ENCODE measurements at regions not wholly inside any gene's neighbourhood (a gene's known extent, or its start where the extent isn't known, plus 50 kb on each side); places are given as distances from the start of the nearest gene placed in this dataset.

GRCh38 chr7:27462575-27463270 lies 200.0 kb downstream of the HIBADH start:
- Histone ChIP-seq H3K4me1 (peaks cover 0 to 5% (median 0%) of the 10 kb centered on the region in 9 donors), H3K27me3 (peaks cover 0 to 40% (median 13%) of the 10 kb centered on the region in 7 donors), H3K4me3 (peak overlapping the region in 1 of 10 donors; percentile 8), H3K27ac (peak overlapping the region in 2 of 10 donors; percentile 5 to 27), H3K9me3 (no peaks in the 10 kb centered on the region), H3K36me3 (no peaks in the 10 kb centered on the region)
- peak in 7 of 8 donors; percentile 56 to 82 (median 68) for ATAC-seq
- DNase-seq = peak in 1 of 2 donors; percentile 18
- intact Hi-C loops (cut with DNase I) = no loop called here
- TF ChIP-seq, protein P1, sequence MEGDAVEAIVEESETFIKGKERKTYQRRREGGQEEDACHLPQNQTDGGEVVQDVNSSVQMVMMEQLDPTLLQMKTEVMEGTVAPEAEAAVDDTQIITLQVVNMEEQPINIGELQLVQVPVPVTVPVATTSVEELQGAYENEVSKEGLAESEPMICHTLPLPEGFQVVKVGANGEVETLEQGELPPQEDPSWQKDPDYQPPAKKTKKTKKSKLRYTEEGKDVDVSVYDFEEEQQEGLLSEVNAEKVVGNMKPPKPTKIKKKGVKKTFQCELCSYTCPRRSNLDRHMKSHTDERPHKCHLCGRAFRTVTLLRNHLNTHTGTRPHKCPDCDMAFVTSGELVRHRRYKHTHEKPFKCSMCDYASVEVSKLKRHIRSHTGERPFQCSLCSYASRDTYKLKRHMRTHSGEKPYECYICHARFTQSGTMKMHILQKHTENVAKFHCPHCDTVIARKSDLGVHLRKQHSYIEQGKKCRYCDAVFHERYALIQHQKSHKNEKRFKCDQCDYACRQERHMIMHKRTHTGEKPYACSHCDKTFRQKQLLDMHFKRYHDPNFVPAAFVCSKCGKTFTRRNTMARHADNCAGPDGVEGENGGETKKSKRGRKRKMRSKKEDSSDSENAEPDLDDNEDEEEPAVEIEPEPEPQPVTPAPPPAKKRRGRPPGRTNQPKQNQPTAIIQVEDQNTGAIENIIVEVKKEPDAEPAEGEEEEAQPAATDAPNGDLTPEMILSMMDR (IDR thresholded peaks at IDR 0.05) = no peak
- 44 to 49% methylated on average over 8 of the region's 8 CpGs for WGBS, 2 donors

DNA sequence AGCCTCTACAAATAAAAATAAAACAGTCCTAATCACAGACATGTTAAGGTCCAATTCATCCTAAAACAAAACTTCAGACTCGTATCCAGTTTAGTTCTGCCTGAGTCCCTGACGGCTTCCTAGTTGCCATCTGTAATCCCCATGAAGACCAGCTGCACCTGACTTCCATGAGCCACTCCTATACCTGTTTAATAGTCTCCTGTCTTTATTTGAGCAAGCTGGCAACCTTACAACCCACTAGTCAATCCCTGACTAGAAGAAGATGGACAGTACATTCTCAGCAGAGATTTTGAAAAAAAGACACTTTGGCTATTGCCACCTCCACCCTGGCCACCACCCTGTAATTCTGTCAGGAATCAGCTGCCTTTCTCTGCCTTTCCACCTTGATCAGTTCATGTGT lies 197.7 kb downstream of the HIBADH start:
- Histone ChIP-seq H3K27me3 (peaks cover 0 to 54% (median 10%) of the 10 kb centered on the region in 7 donors), H3K36me3 (no peaks in the 10 kb centered on the region), H3K9me3 (no peaks in the 10 kb centered on the region), H3K27ac (no peak overlapping the region), H3K4me3 (no peak overlapping the region), H3K4me1 (no peaks in the 10 kb centered on the region)
- no peak for ATAC-seq
- DNase-seq = no peak
- WGBS, 2 donors = 81 to 88% methylated on average over 2 of the region's 2 CpGs
- intact Hi-C loops (cut with DNase I) = no loop called here
- TF ChIP-seq, protein P1 (IDR thresholded peaks at IDR 0.05) = no peak

DNA sequence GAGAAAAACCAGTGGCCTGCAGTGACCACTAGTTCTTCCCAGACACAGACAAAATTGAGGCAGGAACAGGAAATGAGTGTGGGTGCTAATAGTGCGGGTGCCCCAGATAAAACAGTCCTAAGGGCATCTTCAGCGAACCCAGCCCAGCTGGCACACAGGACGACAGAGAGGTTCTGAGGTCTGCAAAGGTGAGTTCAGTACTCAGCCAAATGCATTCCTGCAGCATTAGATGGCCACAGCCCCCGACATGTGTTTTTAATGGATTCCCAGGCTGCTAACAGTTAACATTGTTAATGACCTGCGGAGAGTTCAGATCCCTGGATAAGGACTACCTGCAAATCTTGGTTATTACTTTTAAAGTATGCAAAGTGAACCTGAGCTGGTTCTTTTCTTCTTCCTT lies 196.0 kb downstream of the HIBADH start:
- no peak overlapping the region for H3K27ac ChIP-seq
- TF ChIP-seq, protein P1 (IDR thresholded peaks at IDR 0.05) = no peak
- intact Hi-C loops (cut with DNase I) = no loop called here
- H3K36me3 ChIP-seq = no peaks in the 10 kb centered on the region
- DNase-seq (no peak), ATAC-seq (no peak)
- WGBS, 2 donors = 71 to 75% methylated on average over 5 of the region's 5 CpGs
- H3K27me3 ChIP-seq = peaks cover 0 to 49% (median 10%) of the 10 kb centered on the region in 7 donors
- no peak overlapping the region for H3K4me3 ChIP-seq
- no peaks in the 10 kb centered on the region for H3K9me3 ChIP-seq
- H3K4me1 ChIP-seq = no peaks in the 10 kb centered on the region

GRCh38 chr7:27472043-27472442 lies 190.6 kb downstream of the HIBADH start:
- H3K9me3 ChIP-seq = no peaks in the 10 kb centered on the region
- H3K4me3 ChIP-seq = no peak overlapping the region
- ATAC-seq (no peak), DNase-seq (no peak)
- H3K4me1 ChIP-seq = no peaks in the 10 kb centered on the region
- intact Hi-C loops (cut with DNase I) = no loop called here
- H3K36me3 ChIP-seq = no peaks in the 10 kb centered on the region
- no peak overlapping the region for H3K27ac ChIP-seq
- TF ChIP-seq, protein P1 (IDR thresholded peaks at IDR 0.05) = no peak
- peaks cover 0 to 13% (median 0%) of the 10 kb centered on the region in 7 donors for H3K27me3 ChIP-seq
- WGBS, 2 donors = 78 to 87% methylated on average over 4 of the region's 4 CpGs
